ENCODE measurements at regions not wholly inside any gene's neighbourhood (a gene's known extent, or its start where the extent isn't known, plus 50 kb on each side); places are given as distances from the start of the nearest gene placed in this dataset.

DNA sequence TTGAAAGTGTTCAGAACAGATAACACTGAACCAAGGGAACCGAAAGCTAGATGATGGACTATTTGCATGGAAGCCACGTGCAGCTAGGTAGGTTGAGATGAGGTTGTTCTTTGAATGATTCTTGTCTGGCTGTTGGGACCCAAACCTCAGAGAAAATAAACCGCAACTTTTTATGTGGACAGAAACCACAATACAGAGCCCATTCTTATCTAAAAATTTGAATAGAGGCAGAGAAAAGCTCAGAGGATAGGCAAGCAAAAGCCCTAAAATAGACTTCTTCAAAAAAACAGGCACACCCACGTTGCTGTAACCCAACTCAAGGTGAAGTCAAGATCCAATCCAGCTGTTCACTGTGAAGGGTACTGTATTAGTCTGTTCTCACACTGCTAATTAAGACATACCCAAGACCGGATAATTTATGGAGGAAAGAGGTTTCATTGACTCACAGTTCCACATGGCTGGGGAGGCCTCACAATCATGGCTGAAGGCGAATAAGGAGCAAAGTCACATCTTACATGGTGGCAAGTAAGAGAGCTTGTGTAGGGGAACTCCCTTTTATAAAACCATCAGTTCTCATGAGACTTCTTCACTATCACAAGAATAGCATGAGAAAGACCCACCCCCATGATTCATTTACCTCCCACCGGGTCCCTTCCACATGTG is 353.8 kb downstream of the AACS start:
- H3K27ac ChIP-seq, result no peak overlapping the region
- TF ChIP-seq ZFX (IDR thresholded peaks at IDR 0.05), result no peak
- TF ChIP-seq, protein P1, sequence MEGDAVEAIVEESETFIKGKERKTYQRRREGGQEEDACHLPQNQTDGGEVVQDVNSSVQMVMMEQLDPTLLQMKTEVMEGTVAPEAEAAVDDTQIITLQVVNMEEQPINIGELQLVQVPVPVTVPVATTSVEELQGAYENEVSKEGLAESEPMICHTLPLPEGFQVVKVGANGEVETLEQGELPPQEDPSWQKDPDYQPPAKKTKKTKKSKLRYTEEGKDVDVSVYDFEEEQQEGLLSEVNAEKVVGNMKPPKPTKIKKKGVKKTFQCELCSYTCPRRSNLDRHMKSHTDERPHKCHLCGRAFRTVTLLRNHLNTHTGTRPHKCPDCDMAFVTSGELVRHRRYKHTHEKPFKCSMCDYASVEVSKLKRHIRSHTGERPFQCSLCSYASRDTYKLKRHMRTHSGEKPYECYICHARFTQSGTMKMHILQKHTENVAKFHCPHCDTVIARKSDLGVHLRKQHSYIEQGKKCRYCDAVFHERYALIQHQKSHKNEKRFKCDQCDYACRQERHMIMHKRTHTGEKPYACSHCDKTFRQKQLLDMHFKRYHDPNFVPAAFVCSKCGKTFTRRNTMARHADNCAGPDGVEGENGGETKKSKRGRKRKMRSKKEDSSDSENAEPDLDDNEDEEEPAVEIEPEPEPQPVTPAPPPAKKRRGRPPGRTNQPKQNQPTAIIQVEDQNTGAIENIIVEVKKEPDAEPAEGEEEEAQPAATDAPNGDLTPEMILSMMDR (conservative IDR thresholded peaks at IDR 0.05), result no peak

DNA sequence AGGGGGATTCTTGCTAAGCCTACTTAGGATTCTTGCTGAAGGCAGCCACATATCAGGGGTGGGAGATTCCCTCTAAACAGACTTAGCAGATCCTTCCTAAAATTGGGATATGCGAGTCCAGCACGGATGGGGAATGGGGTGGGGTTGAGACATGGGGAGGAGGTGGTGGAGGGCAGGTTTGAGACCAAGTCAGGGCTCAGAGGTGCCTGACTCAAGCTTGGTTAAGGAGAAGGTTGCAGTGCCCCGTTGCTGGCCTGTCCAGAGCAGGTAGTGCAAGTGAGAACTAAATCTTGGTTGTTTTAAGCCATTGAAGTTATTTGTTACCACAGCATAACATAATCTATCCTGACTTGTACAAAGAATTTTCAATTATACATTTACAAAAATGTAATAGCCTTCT is 359.7 kb downstream of the AACS start:
- H3K27ac ChIP-seq, result no peak overlapping the region
- TF ChIP-seq, protein P1 (conservative IDR thresholded peaks at IDR 0.05), result no peak
- TF ChIP-seq ZFX (IDR thresholded peaks at IDR 0.05), result no peak

DNA sequence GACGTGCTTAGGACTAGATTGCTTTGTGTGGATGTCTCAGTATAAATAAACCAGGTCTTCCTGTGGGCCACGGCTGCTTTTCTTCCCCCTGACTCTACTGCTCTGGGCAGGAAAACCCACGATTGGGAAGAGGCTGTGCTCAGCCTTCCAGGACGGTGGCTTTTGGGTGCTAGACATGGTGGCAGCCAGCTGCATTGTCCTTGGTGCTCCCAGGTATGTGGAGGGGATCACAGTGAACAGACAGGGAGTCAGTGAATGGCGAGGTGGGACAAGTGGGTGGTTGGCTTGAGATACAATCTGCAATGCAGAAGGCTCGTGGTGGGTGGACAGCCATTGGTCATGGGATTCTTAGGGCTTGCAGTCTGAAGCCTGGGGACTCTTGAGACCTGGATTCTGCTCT is 366.3 kb downstream of the AACS start:
- TF ChIP-seq ZFX (IDR thresholded peaks at IDR 0.05), result no peak
- H3K27ac ChIP-seq, result no peak overlapping the region

DNA sequence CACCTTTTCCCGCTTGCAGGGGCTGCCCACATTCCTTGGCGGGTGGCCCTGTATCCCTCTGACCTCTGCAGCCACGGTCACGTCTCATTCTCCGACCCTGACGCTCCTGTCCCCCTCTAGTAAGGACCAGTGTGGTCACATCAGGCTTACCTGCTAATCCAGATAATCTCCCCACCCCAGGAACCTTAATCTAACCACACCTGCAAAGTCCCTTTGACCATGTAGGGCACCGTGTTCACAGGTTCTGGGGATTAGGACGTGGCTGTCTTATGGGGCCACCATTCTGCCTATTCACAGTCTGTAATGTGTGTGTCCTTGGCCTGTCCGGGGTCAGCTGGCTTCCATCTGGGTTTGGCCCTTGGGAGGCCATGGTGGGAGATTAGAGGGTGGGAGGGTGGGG is 368.9 kb downstream of the AACS start:
- H3K27ac ChIP-seq, result no peak overlapping the region
- TF ChIP-seq ZFX (IDR thresholded peaks at IDR 0.05), result no peak
- TF ChIP-seq, protein P1 (conservative IDR thresholded peaks at IDR 0.05), result no peak

DNA sequence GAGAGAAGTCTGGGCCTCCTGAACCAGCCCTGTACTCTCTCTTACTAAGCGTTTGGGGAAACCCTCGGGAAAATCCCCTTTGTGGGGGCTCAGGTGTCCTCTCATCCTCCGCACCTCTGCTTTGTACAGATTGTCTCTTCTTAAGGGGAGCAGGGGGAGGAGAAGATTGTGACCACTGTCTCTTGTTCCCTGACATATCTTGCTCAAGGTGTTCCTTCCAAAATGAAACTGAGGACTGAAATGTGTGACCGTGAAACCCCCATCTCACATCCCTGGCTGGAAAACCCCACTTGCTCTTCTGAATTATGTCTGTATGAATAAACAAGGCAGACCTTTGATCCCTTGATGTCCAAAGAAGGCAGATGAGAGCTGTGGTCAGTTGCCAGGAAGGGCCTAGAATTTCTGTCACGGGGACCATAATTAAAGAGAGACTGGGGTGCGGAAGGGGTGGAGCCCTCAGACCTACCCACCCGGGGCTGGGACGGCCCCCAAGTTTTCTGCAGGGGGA is 369.8 kb downstream of the AACS start:
- TF ChIP-seq ZFX (IDR thresholded peaks at IDR 0.05), result no peak
- TF ChIP-seq, protein P1 (conservative IDR thresholded peaks at IDR 0.05), result no peak
- H3K27ac ChIP-seq, result no peak overlapping the region

DNA sequence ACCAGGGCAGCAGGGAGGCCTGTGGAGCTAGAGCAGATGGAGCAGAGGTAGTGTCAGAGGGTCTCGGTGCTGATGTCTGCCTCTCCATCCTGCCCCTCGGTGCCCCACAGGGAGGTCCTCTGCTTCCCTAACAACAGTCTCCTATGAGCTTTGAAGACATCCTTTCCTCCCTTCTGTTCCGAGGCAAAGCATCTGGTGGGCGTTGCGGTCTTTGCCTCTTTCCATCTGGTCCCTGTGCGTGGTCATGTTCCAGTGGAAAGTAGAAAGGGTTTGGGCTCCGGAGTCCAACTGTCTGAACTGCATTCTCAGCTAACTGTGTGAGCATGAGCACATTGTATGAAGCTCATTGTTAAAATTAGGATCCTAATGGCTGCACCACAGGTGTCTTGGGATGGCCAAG is 370.6 kb downstream of the AACS start:
- no peak overlapping the region for H3K27ac ChIP-seq
- TF ChIP-seq, protein P1 (conservative IDR thresholded peaks at IDR 0.05), result no peak
- TF ChIP-seq ZFX (IDR thresholded peaks at IDR 0.05), result no peak

DNA sequence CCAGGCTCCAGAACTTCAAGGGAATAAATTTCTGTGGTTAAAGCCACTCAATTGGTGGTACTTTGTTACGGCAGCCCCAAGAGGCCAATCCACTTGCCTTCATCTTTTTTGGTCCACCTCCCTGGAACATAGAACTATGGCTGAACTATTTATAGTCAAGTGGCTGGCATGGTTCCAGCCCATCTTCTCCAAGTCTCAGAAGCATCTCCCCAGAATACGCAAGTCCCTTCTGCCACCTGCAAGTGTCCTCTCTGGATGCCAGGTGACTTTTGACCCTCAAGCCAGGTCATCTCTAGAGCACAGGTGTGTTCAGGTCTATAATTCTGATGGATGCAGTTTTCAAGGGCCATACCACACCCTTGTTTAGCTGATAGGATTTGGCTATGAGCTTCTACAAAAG is 371.5 kb downstream of the AACS start:
- H3K27ac ChIP-seq, result no peak overlapping the region
- no peak for TF ChIP-seq ZFX (IDR thresholded peaks at IDR 0.05)
- TF ChIP-seq, protein P1 (conservative IDR thresholded peaks at IDR 0.05), result no peak

DNA sequence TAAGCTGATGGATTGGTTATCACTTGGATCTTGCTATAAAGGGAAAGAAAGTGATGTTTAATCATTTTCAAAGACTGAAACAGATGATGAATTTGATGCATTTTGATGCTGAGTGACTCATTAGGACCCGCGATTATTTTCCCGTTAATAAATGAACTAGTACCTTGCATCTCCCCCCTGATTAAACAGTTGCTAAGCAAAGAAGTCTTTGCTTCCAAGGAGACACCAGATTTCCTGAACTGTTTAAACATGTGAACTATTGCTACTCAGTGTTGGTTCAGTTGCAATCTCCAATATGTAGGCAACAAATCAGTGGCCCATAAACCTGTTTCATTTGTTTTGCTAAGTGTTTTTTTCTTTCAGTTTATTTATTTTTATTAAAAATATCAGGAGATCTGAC is 375.2 kb downstream of the AACS start:
- TF ChIP-seq, protein P1 (conservative IDR thresholded peaks at IDR 0.05), result no peak
- TF ChIP-seq ZFX (IDR thresholded peaks at IDR 0.05), result no peak
- H3K27ac ChIP-seq, result no peak overlapping the region
